ENCODE measurements at regions not wholly inside any gene's neighbourhood (a gene's known extent, or its start where the extent isn't known, plus 50 kb on each side); places are given as distances from the start of the nearest gene placed in this dataset.
A peak's percentile ranks its signal among the peaks of the same experiment; 100 is the strongest.

- Histone ChIP-seq H3K36me3 (no peaks in the 10 kb centered on the region), H3K27ac (no peak overlapping the region), H3K4me3 (no peak overlapping the region), H3K9me3 (no peaks in the 10 kb centered on the region), H3K27me3 (no peaks in the 10 kb centered on the region), H3K4me1 (peaks cover 0 to 6% (median 0%) of the 10 kb centered on the region in 3 donors)
- 70 to 82% methylated on average over 2 of the region's 2 CpGs for WGBS, 2 donors
- DNase-seq = no peak
- TF ChIP-seq CTCF (IDR thresholded peaks at IDR 0.05) (no peak), POLR2A (IDR thresholded peaks at IDR 0.05) (no peak)
- intact Hi-C loops (cut with DNase I) = no loop called here
Observed at GRCh38 chr15:39442898-39443297, 138.0 kb upstream of the THBS1 start.

- 93 to 95% methylated on average over 4 of the region's 4 CpGs for WGBS, 2 donors
- intact Hi-C loops (cut with DNase I) = no loop called here
Observed at GRCh38 chr15:39443659-39444219, 137.1 kb upstream of the THBS1 start.

GRCh38 chr15:39444735-39445470 is 136.0 kb upstream of the THBS1 start:
- Histone ChIP-seq H3K9me3 (no peaks in the 10 kb centered on the region), H3K27me3 (no peaks in the 10 kb centered on the region), H3K4me1 (no peaks in the 10 kb centered on the region), H3K4me3 (no peak overlapping the region), H3K27ac (peak overlapping the region in 1 of 4 donors; percentile 39), H3K36me3 (no peaks in the 10 kb centered on the region)
- intact Hi-C loops (cut with DNase I) = no loop called here
- no peak for DNase-seq
- TF ChIP-seq POLR2A (IDR thresholded peaks at IDR 0.05) (no peak), CTCF (IDR thresholded peaks at IDR 0.05) (no peak)
- WGBS, 2 donors = 76 to 89% methylated on average over 8 to 11 of the region's 11 CpGs

More at GRCh38 chr15:39443659-39444219, 137.1 kb upstream of the THBS1 start:
- no peaks in the 10 kb centered on the region for H3K27me3 ChIP-seq
- no peak for DNase-seq
- H3K4me1 ChIP-seq = peaks cover 0 to under 1% (median 0%) of the 10 kb centered on the region in 3 donors
- H3K9me3 ChIP-seq = no peaks in the 10 kb centered on the region
- no peaks in the 10 kb centered on the region for H3K36me3 ChIP-seq
- TF ChIP-seq CTCF (IDR thresholded peaks at IDR 0.05) = no peak
- TF ChIP-seq POLR2A (IDR thresholded peaks at IDR 0.05) = no peak
- H3K4me3 ChIP-seq = no peak overlapping the region
- H3K27ac ChIP-seq = no peak overlapping the region

- DNase-seq = no peak
- TF ChIP-seq POLR2A (IDR thresholded peaks at IDR 0.05) (no peak), CTCF (IDR thresholded peaks at IDR 0.05) (no peak)
- 83 to 86% methylated on average over 2 of the region's 2 CpGs for WGBS, 2 donors
- H3K9me3 ChIP-seq = no peaks in the 10 kb centered on the region
- no peak overlapping the region for H3K4me3 ChIP-seq
- H3K36me3 ChIP-seq = no peaks in the 10 kb centered on the region
- no peaks in the 10 kb centered on the region for H3K4me1 ChIP-seq
- intact Hi-C loops (cut with DNase I) = no loop called here
- no peaks in the 10 kb centered on the region for H3K27me3 ChIP-seq
- H3K27ac ChIP-seq = no peak overlapping the region
Observed at GRCh38 chr15:39445931-39446330, 134.9 kb upstream of the THBS1 start.

- H3K27me3 ChIP-seq = no peaks in the 10 kb centered on the region
- H3K4me3 ChIP-seq = no peak overlapping the region
- H3K36me3 ChIP-seq = no peaks in the 10 kb centered on the region
- TF ChIP-seq CTCF (IDR thresholded peaks at IDR 0.05) (no peak), POLR2A (IDR thresholded peaks at IDR 0.05) (no peak)
- 87 to 91% methylated on average over 2 of the region's 2 CpGs for WGBS, 2 donors
- peaks cover 0 to 9% (median 0%) of the 10 kb centered on the region in 3 donors for H3K4me1 ChIP-seq
- intact Hi-C loops (cut with DNase I) = no loop called here
- no peak for DNase-seq
- H3K9me3 ChIP-seq = no peaks in the 10 kb centered on the region
- no peak overlapping the region for H3K27ac ChIP-seq
Observed at GRCh38 chr15:39447346-39447745, 133.5 kb upstream of the THBS1 start.

All from esophagus squamous epithelium (tissue), 5 donors.